D721Med (cell line): ENCODE measurements at regions not wholly inside any gene's neighbourhood (a gene's known extent, or its start where the extent isn't known, plus 50 kb on each side); places are given as distances from the start of the nearest gene placed in this dataset.

Source experiments
- DNase-seq: peaks from one replicate; pipeline ENCODE4 v3.0.0; 2011; ENCODE audit warnings: low spot score; ENCODE audit not compliant: insufficient read length
- FAIRE-seq: peaks from 2 replicates; lab custom pipeline; 2011; peaks lifted over from hg19 to GRCh38; lab: Jason Lieb, UNC
- CTCF ChIP-seq: IDR thresholded peaks from 2 replicates; pipeline ENCODE4 v1.5.1; 2012; ENCODE audit warnings: mild to moderate bottlenecking, control low read depth; ENCODE audit not compliant: insufficient read depth; ENCODE audit errors: missing control alignments

DNA sequence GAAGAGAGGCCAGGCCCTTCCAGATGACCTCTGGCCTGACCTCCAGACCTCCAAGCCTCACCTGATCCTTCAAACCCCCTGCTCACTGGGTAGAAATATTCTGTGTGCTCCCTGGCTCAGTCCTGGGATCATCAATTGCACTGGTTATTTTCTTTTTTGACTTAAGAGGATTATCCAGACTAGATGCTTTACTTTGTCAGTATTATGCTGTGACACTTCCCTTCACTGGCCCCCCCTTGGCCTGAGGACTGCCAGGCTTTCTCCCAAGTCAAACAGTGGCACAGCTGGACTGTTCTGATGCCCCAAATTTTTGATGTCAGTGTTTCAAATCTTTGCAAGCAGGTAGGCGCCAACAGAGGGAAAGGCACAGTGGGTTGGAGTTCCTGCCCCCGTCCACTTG is 156.3 kb upstream of the SKOR2 start:
- FAIRE-seq (peak; percentile 85), DNase-seq (peak; percentile 83)
- TF ChIP-seq CTCF: no peak

DNA sequence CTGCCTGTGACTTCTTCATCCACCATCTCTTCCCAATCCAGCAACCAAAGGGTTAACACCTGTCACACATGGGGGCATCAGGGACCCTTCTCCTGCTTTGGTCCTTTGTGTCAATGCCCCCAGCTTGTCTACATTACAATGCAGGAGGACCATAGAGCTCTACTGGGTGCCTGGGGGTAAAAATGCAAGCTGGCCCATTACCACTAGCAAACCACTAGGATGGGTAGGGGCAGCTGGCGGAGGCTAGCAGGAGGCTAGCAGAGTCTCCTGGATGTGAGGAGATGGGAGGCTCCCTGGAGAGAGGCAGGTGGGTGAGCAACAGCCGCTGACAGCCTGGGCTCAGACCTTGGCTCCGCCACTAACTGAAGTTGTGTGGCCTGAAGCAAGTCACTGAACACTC is 153.4 kb upstream of the SKOR2 start:
- TF ChIP-seq CTCF: no peak
- no peak for DNase-seq
- no peak for FAIRE-seq

DNA sequence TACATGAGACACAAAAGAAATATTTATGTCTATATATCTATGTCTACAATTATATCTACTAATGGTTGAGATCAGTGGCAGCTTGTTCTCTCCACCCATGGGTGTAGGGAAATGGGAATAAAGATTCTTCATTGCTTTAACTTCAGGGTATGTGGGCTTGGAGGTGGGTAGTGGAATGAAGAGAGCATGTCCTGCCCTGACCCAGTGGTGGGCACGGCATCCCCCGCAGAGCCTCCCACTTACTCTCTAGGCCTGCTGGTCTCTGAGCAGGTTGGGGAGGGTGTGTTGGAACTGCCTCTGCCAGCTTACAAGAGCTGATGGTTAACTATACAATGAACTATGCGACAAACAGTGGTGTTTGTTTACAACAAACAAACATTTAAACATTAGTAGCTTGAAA is 152.5 kb upstream of the SKOR2 start:
- TF ChIP-seq CTCF: no peak
- DNase-seq (no peak), FAIRE-seq (no peak)

DNA sequence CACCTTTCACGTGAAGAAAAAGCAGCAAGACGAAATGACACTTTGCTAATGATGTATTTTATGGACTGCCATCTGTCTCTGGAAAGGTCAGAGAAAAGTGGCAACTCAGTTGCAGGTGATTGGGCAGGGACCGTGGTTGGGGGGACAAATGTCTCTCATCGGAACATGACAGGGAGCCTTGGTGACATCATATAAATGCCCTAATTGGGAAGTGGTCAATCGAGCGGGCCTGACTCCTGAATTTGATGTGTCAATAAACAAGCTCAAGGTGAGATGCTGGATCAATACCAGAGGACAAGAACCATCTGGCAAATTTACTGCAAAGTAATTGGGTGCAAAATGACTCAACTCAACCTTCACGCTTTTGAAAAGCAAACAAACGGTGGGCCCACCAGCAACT is 151.9 kb upstream of the SKOR2 start:
- no peak for DNase-seq
- FAIRE-seq: no peak
- no peak for TF ChIP-seq CTCF

- no peak for FAIRE-seq
- TF ChIP-seq CTCF: no peak
Measured at GRCh38 chr18:47399475-47399874, 148.0 kb upstream of the SKOR2 start.

GRCh38 chr18:47397671-47398319 is 146.3 kb upstream of the SKOR2 start:
- TF ChIP-seq CTCF: peak; percentile 51
- FAIRE-seq (no peak), DNase-seq (no peak)

More at GRCh38 chr18:47399475-47399874, 148.0 kb upstream of the SKOR2 start:
- DNase-seq: no peak

DNA sequence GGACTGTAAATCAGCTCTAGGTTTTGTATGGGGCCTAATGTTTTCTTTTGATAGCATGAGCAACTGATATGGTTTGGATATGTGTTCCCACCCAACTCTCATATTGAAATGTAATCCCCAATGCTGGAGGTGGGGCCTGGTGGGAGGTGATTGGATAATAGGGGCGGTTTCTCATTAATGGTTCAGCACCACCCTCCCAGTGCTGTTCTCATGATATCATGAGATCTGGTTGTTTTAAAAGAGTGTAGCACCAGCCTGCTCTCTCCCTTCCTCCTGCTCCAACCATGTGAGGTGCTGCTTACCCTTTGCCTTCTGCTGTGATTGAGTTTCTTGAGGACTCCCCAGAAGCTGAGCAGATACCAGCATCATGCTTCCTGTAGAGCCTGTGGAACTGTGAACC is 140.2 kb upstream of the SKOR2 start:
- FAIRE-seq: no peak
- DNase-seq: no peak
- no peak for TF ChIP-seq CTCF
